Endothelial cell of umbilical vein (primary cell): ENCODE measurements at regions not wholly inside any gene's neighbourhood (a gene's known extent, or its start where the extent isn't known, plus 50 kb on each side); places are given as distances from the start of the nearest gene placed in this dataset.
"Not testable (repeated sequence)": the region's sequence is repeated elsewhere in the genome, so short reads cannot be mapped to it uniquely, and the experiment has no call there.

Experiments used
- BruUV-seq: library from RNA; stranded (reverse); fragments of 400-500 nt; replicated peaks from 2 replicates; lab custom pipeline; 2021; lab: Mats Ljungman, UMichigan
- CTCF ChIA-PET: fragments of 300-600, 350-600 bp; sonication (Branson Sonifier 250); formaldehyde crosslinking; loops from one replicate; lab custom pipeline; 2021; ENCODE audit warnings: antibody characterized with exemption, inconsistent platforms; lab: Charles Lee
- POLR2A ChIA-PET: fragments of 300-600, 350-600 bp; sonication (Branson Sonifier 250); formaldehyde crosslinking; loops from one replicate; lab custom pipeline; 2021; ENCODE audit warnings: antibody characterized with exemption, inconsistent platforms; lab: Charles Lee
- DNase-seq: peaks from one replicate; pipeline ENCODE4 v3.0.0-alpha.2; 2011; ENCODE audit warnings: low read depth, low spot score
- FAIRE-seq: peaks from 2 replicates; lab custom pipeline; 2011; peaks lifted over from hg19 to GRCh38; lab: Jason Lieb, UNC
- H2AFZ ChIP-seq: 2 replicates; pipeline ENCODE4 v1.6.0; 2012; ENCODE audit warnings: low read depth, low read length, control low read depth, inconsistent platforms
- H3K27ac ChIP-seq: 2 replicates; pipeline ENCODE4 v1.5.1; 2011; ENCODE audit warnings: low read depth, mild to moderate bottlenecking, control low read depth, low read length, moderate library complexity; ENCODE audit not compliant: insufficient read depth
- H3K27me3 ChIP-seq, 2 experiments: 2 replicates each; pipeline versions ENCODE4 v1.6.0 to v1.6.1; 2011; ENCODE audit warnings: low read length in 2 of 2, mixed read lengths in 1 of 2; ENCODE audit not compliant: control insufficient read depth in 2 of 2, insufficient read depth in 2 of 2
- H3K36me3 ChIP-seq, 2 experiments: 2 replicates in 1 of 2; 3 replicates in 1 of 2; pipeline ENCODE4 v1.5.1; 2011; ENCODE audit warnings: low read length in 2 of 2, mild to moderate bottlenecking in 1 of 2, moderate library complexity in 1 of 2; ENCODE audit not compliant: control insufficient read depth in 2 of 2, insufficient read depth in 2 of 2; ENCODE audit errors: extremely low read depth in 1 of 2
- H3K4me1 ChIP-seq: 3 replicates; pipeline ENCODE4 v1.5.1; 2011; ENCODE audit warnings: mild to moderate bottlenecking, low read length; ENCODE audit not compliant: control insufficient read depth, insufficient read depth; ENCODE audit errors: extremely low read depth
- H3K4me2 ChIP-seq: 2 replicates; pipeline ENCODE4 v1.6.1; 2011; ENCODE audit warnings: low read length, control low read depth, mixed read lengths; ENCODE audit not compliant: insufficient read depth
- H3K4me3 ChIP-seq, 3 experiments: fragments of 200-600 bp in 1 of 3; sonication (generic), shearing (Covaris generic) in 1 of 3; replicated peaks in 1 of 3; 2 replicates each; pipeline ENCODE4 v1.5.1; 2011 to 2016; ENCODE audit warnings: control low read depth in 3 of 3, low read length in 3 of 3, mild to moderate bottlenecking in 2 of 3, inconsistent platforms in 1 of 3, low read depth in 1 of 3, moderate library complexity in 1 of 3; ENCODE audit not compliant: insufficient read depth in 1 of 3
- H3K79me2 ChIP-seq: 2 replicates; pipeline ENCODE4 v1.6.0; 2012; ENCODE audit warnings: low read length, inconsistent platforms; ENCODE audit not compliant: control insufficient read depth, insufficient read depth
- H3K9ac ChIP-seq: replicated peaks from 2 replicates; pipeline ENCODE3; 2011; ENCODE audit warnings: low read length, control low read depth; ENCODE audit not compliant: insufficient read depth; ENCODE audit errors: extremely low read depth
- H3K9me1 ChIP-seq: replicated peaks from 3 replicates; pipeline ENCODE4 v1.6.0; 2011; ENCODE audit warnings: mild to moderate bottlenecking, low read length; ENCODE audit not compliant: control insufficient read depth, insufficient read depth; ENCODE audit errors: extremely low read depth
- H3K9me3 ChIP-seq: replicated peaks from 2 replicates; pipeline ENCODE4 v1.5.1; 2012; ENCODE audit warnings: low read length, inconsistent platforms; ENCODE audit not compliant: control insufficient read depth, insufficient read depth
- H4K20me1 ChIP-seq: replicated peaks from 2 replicates; pipeline ENCODE3; 2011; ENCODE audit warnings: mild to moderate bottlenecking, low read length; ENCODE audit not compliant: control insufficient read depth, insufficient read depth; ENCODE audit errors: extremely low read depth
- EZH2 ChIP-seq: IDR thresholded peaks from 2 replicates; pipeline ENCODE4 v1.6.1; 2012; ENCODE audit warnings: borderline replicate concordance, low read depth, mild to moderate bottlenecking, moderate library complexity, low read length, inconsistent platforms; ENCODE audit not compliant: severe bottlenecking
- FOS ChIP-seq: IDR thresholded peaks from 2 replicates; pipeline ENCODE4 v1.6.1; 2011; ENCODE audit warnings: mild to moderate bottlenecking, low read length, moderate library complexity, borderline replicate concordance; ENCODE audit not compliant: insufficient read depth
- GATA2 ChIP-seq: IDR thresholded peaks from 2 replicates; pipeline ENCODE4 v1.7.0; 2011; ENCODE audit warnings: low read depth, mild to moderate bottlenecking, moderate library complexity, mixed read lengths, low read length; ENCODE audit not compliant: insufficient read length, insufficient read depth
- JUN ChIP-seq: IDR thresholded peaks from 2 replicates; pipeline ENCODE4 v1.6.1; 2011; ENCODE audit warnings: borderline replicate concordance, low read depth; ENCODE audit not compliant: insufficient read length, insufficient read depth
- MYC ChIP-seq: IDR thresholded peaks from one replicate; pipeline ENCODE4 v1.6.1; 2011; ENCODE audit warnings: mild to moderate bottlenecking, low read depth, low read length
- POLR2A ChIP-seq: IDR thresholded peaks from 2 replicates; pipeline ENCODE4 v1.6.1; 2012; ENCODE audit warnings: low read depth, mild to moderate bottlenecking, control low read depth, low read length
- POLR2AphosphoS5 ChIP-seq: IDR thresholded peaks from 2 replicates; pipeline ENCODE4 v1.6.1; 2012; ENCODE audit warnings: low read depth, mild to moderate bottlenecking, control low read depth, low read length, moderate library complexity; ENCODE audit not compliant: insufficient read depth
- dilution Hi-C: fragments of 300-500 bp; cut with MboI; formaldehyde crosslinking; loops from one replicate; pipeline ENCODE4 v1.15.0; 2019; ENCODE audit warnings: low sequenced_read_pairs; ENCODE audit not compliant: extremely low pct_ligation_motif_present
- intact Hi-C: fragments of 100-400 bp; cut with micrococcal nuclease; formaldehyde crosslinking; loops from one replicate; pipeline ENCODE4 v1.10.0; 2022
- TF ChIP-seq, protein P1 (sequence below), 2 donors: IDR thresholded peaks; 1 replicate in 1 of 2; 2 replicates in 1 of 2; pipeline ENCODE4 v1.5.1; 2011; ENCODE audit warnings: low read length in 2 of 2, mild to moderate bottlenecking in 2 of 2, moderate library complexity in 2 of 2, control low read depth in 1 of 2, inconsistent platforms in 1 of 2, low read depth in 1 of 2; ENCODE audit not compliant: insufficient read depth in 1 of 2; ENCODE audit errors: extremely low read depth in 1 of 2
- TF ChIP-seq, protein P2 (sequence below): IDR thresholded peaks from 2 replicates; pipeline ENCODE4 v1.6.1; 2011; ENCODE audit not compliant: insufficient read depth, insufficient read length

DNA sequence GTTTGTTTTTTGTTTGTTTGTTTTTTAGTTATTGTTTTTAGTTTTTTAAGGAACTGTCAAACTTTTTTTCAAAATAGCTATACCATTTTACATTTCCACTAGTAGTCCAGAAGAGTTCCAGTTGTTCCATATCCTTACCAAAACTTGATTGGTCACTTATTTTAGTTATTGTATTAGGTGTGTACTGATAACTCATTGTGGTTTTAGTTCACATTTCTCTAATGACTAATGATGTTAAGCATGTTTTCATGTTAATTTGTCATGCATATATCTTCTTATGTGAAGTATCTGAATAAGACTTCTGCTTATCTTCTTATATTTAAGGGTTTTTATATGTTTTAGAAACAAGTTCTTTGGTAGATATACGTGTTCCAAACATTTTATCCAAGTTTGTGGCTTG lies 89.5 kb downstream of the CD200R1L start:
- Histone ChIP-seq H3K4me1 (peaks cover 16% of the 10 kb centered on the region), H2AFZ (no peak overlapping the region), H3K36me3 (no peaks in the 10 kb centered on the region), H3K79me2 (no peaks in the 10 kb centered on the region), H3K27ac (no peak overlapping the region), H3K27me3 (no peaks in the 10 kb centered on the region), H3K9ac (no peak overlapping the region), H3K4me2 (no peak overlapping the region), H3K4me3 (no peak overlapping the region), H4K20me1 (no peaks in the 10 kb centered on the region), H3K9me3 (no peaks in the 10 kb centered on the region), H3K9me1 (no peaks in the 10 kb centered on the region)
- DNase-seq (no peak), FAIRE-seq (no peak)
- intact Hi-C loops: no loop called here
- dilution Hi-C loops: no loop called here
- TF ChIP-seq JUN: no peak
- POLR2A ChIA-PET: no interaction called here
- CTCF ChIA-PET: interaction anchor here (1.0 kb wide), 1 partner anchor 22 kb away, joined by 3 read pairs; no protein-coding TSS in a partner anchor
- BruUV-seq: no TSS peak

DNA sequence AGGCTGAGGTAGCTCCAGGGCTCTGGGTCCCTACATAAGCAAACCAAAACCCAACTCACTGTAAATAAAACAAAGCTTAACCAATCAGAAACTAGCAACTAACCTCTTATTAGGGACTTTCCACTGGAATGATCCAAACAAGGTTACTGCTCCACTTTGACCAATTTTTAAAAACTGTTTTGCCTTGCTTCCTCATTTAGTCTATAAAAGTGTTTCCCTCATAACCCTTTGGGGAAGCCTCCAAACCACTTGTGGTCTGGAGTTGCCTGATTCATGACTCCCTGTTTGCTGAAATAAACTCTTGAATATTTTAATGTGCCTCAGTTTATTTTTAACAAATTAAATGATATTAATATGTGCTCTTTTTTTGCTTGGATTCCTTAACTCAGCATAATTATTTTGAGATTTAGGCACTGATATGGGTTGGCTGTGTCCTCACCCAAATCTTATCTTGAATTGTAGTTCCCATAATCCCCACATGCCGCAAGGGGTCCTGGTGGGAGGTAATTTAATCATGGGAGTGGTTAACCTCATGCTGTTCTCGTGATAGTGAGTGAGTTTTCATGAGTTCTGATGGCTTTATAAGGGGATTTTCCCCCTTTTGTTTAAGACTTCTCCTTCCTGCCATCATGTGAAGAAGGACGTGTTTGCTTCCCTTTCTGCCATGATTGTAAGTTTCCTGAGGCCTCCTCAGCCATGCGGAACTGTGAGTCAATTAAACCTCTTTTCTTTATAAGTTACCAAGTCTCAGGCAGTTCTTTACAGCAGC lies 90.6 kb downstream of the CD200R1L start:
- no peaks in the 10 kb centered on the region for H3K9me1 ChIP-seq
- H3K4me3 ChIP-seq: no peak overlapping the region
- H4K20me1 ChIP-seq: no peaks in the 10 kb centered on the region
- H3K27me3 ChIP-seq: no peaks in the 10 kb centered on the region
- H3K4me1 ChIP-seq: peaks cover 8% of the 10 kb centered on the region
- intact Hi-C loops: no loop called here
- no peaks in the 10 kb centered on the region for H3K36me3 ChIP-seq
- FAIRE-seq (no peak), DNase-seq (no peak)
- no peak overlapping the region for H3K27ac ChIP-seq
- CTCF ChIA-PET: no interaction called here
- BruUV-seq: no TSS peak
- H3K9ac ChIP-seq: no peak overlapping the region
- H3K4me2 ChIP-seq: no peak overlapping the region
- no peaks in the 10 kb centered on the region for H3K79me2 ChIP-seq
- no peak overlapping the region for H2AFZ ChIP-seq
- dilution Hi-C loops: no loop called here
- POLR2A ChIA-PET: no interaction called here
- TF ChIP-seq FOS: no peak
- TF ChIP-seq, protein P1, sequence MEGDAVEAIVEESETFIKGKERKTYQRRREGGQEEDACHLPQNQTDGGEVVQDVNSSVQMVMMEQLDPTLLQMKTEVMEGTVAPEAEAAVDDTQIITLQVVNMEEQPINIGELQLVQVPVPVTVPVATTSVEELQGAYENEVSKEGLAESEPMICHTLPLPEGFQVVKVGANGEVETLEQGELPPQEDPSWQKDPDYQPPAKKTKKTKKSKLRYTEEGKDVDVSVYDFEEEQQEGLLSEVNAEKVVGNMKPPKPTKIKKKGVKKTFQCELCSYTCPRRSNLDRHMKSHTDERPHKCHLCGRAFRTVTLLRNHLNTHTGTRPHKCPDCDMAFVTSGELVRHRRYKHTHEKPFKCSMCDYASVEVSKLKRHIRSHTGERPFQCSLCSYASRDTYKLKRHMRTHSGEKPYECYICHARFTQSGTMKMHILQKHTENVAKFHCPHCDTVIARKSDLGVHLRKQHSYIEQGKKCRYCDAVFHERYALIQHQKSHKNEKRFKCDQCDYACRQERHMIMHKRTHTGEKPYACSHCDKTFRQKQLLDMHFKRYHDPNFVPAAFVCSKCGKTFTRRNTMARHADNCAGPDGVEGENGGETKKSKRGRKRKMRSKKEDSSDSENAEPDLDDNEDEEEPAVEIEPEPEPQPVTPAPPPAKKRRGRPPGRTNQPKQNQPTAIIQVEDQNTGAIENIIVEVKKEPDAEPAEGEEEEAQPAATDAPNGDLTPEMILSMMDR (IDR thresholded peaks at IDR 0.05; ENCODE audit: extremely low read depth in 1 of 2, insufficient read depth in 1 of 2, low read depth in 1 of 2, low read length in 2 of 2): no peak
- no peak for TF ChIP-seq EZH2
- no peak for TF ChIP-seq MYC
- TF ChIP-seq, protein P2, sequence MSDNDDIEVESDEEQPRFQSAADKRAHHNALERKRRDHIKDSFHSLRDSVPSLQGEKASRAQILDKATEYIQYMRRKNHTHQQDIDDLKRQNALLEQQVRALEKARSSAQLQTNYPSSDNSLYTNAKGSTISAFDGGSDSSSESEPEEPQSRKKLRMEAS: no peak
- no peak for TF ChIP-seq GATA2
- TF ChIP-seq POLR2A: no peak
- TF ChIP-seq JUN: no peak
- no peak for TF ChIP-seq POLR2AphosphoS5
- H3K9me3 ChIP-seq: no peaks in the 10 kb centered on the region

DNA sequence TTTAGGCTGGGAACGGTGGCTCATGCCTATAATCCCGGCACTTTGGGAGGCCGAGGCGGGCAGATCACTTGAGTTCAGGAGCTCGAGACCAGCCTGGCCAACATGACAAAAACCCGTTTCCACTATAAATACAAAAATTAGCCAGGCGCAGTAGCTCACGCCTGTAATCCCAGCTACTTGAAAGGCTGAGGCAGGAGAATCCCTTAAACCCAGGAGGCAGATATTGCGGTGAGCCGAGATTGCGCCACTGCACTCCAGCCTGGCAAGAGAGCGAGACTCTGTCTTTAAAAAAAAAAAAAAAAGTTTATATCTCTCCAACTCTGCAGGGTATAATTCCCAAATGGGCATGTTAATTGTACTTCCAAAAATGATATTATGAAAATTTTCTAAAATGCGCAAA lies 91.6 kb downstream of the CD200R1L start:
- H4K20me1 ChIP-seq, H2AFZ ChIP-seq, FAIRE-seq, H3K9me1 ChIP-seq, BruUV-seq, H3K4me3 ChIP-seq, DNase-seq, H3K36me3 ChIP-seq, H3K9ac ChIP-seq, H3K27ac ChIP-seq, H3K9me3 ChIP-seq, H3K4me1 ChIP-seq, H3K79me2 ChIP-seq, H3K4me2 ChIP-seq, POLR2A ChIA-PET, dilution Hi-C loops, intact Hi-C loops, H3K27me3 ChIP-seq, CTCF ChIA-PET: not testable (repeated sequence)
